Fibroblast of the aortic adventitia (primary cell): ENCODE measurements at regions not wholly inside any gene's neighbourhood (a gene's known extent, or its start where the extent isn't known, plus 50 kb on each side); places are given as distances from the start of the nearest gene placed in this dataset.

Source experiments
- DNase-seq: peaks from one replicate; pipeline ENCODE4 v3.0.0-alpha.2; 2010; ENCODE audit warnings: low read depth
- H3K4me3 ChIP-seq: 2 replicates; pipeline ENCODE4 v1.5.1; 2011; ENCODE audit warnings: low read depth, mild to moderate bottlenecking, control low read depth, low read length, moderate library complexity
- CTCF ChIP-seq: IDR thresholded peaks from 2 replicates; pipeline ENCODE4 v1.5.1; 2011; ENCODE audit warnings: mild to moderate bottlenecking, low read length, control low read depth, inconsistent platforms; ENCODE audit not compliant: insufficient read depth

GRCh38 chr6:10193321-10193720 is 221.6 kb downstream of the TFAP2A start:
- H3K4me3 ChIP-seq, result no peak overlapping the region
- no peak for TF ChIP-seq CTCF
- DNase-seq, result no peak

- TF ChIP-seq CTCF, result no peak
- no peak overlapping the region for H3K4me3 ChIP-seq
- DNase-seq, result no peak
These were observed 224.8 kb downstream of the TFAP2A start for GRCh38 chr6:10190042-10190441.

- no peak overlapping the region for H3K4me3 ChIP-seq
- TF ChIP-seq CTCF, result no peak
- no peak for DNase-seq
These were observed 230.3 kb downstream of the TFAP2A start for GRCh38 chr6:10184371-10185227.

- TF ChIP-seq CTCF, result no peak
- no peak overlapping the region for H3K4me3 ChIP-seq
These were observed 234.5 kb downstream of the TFAP2A start for GRCh38 chr6:10180138-10181074.

GRCh38 chr6:10177704-10178103 is 237.2 kb downstream of the TFAP2A start:
- no peak for TF ChIP-seq CTCF
- DNase-seq, result no peak

More at GRCh38 chr6:10180138-10181074, 234.5 kb downstream of the TFAP2A start:
- no peak for DNase-seq

GRCh38 chr6:10175362-10175761 is 239.5 kb downstream of the TFAP2A start:
- no peak overlapping the region for H3K4me3 ChIP-seq
- no peak for TF ChIP-seq CTCF
- no peak for DNase-seq

More at GRCh38 chr6:10177704-10178103, 237.2 kb downstream of the TFAP2A start:
- no peak overlapping the region for H3K4me3 ChIP-seq
